HG03575 (cell line): ENCODE measurements at regions not wholly inside any gene's neighbourhood (a gene's known extent, or its start where the extent isn't known, plus 50 kb on each side); places are given as distances from the start of the nearest gene placed in this dataset.
"Not testable (repeated sequence)": the region's sequence is repeated elsewhere in the genome, so short reads cannot be mapped to it uniquely, and the experiment has no call there.

ENCODE experiments used
- ATAC-seq: cut with Tn5 transposase; IDR thresholded peaks from one replicate; pipeline ENCODE4 v1.9.1; 2021; ENCODE audit not compliant: unreplicated experiment, insufficient number of reproducible peaks, low FRiP score; ENCODE audit errors: extremely low read depth

- ATAC-seq, result no peak
Measured at GRCh38 chr14:71232506-71232905, 325.2 kb downstream of the PCNX1 start.

- ATAC-seq, result no peak
Measured at GRCh38 chr14:71235875-71236274, 328.6 kb downstream of the PCNX1 start.

GRCh38 chr14:71236487-71236886 lies 329.2 kb downstream of the PCNX1 start:
- ATAC-seq, result no peak

GRCh38 chr14:71237556-71237955 lies 330.3 kb downstream of the PCNX1 start:
- ATAC-seq, result no peak

- no peak for ATAC-seq
Measured at GRCh38 chr14:71238835-71239234, 331.6 kb downstream of the PCNX1 start.

DNA sequence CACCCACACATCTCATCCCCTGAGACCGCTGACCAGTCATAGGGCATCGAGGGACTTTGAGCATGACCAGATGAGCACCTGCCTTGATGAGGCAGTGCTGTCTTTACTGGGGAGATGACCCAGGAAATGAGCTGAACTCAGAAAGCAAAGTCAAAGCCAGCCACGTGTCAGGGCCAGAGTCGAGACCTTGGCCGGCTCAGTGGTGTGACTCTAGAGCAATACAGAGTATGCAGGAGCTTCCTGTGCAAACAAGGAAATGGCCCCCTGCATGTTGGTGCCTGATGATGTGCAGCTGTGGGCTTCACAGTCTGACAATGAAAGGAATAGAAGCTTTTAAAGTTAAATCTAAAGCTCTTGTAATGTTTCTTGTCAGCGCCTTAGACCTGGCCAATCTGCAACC lies 332.9 kb downstream of the PCNX1 start:
- ATAC-seq, result no peak

- no peak for ATAC-seq
Measured at GRCh38 chr14:71240866-71241520, 333.7 kb downstream of the PCNX1 start.

DNA sequence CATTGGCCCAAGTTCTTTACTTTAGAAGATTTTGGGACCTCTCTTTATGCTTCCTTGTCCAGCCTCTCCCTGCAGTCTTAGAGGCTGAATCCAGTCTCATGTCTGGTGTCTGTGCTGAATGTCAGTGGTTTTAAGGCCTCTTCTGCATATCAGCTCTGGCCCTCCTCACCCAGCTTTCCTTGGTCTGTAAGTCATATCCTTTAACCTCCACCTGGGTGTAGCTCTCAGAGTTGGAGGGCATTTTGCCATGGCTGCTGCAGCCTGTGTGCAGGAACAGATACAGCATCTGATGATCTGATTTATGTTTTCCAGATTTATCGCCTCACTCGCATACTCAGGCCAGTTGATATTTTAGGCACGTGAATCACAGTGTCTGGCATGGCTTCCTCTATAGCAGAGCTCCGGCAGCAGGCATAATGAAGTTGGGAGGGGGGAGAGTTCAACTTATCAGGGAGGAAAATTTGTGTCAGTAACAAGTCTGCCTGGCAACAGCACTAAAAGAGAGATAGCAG lies 335.0 kb downstream of the PCNX1 start:
- ATAC-seq, result no peak

- no peak for ATAC-seq
Measured at GRCh38 chr14:71243697-71244096, 336.4 kb downstream of the PCNX1 start.

- ATAC-seq, result no peak
Measured at GRCh38 chr14:71244341-71244740, 337.1 kb downstream of the PCNX1 start.

DNA sequence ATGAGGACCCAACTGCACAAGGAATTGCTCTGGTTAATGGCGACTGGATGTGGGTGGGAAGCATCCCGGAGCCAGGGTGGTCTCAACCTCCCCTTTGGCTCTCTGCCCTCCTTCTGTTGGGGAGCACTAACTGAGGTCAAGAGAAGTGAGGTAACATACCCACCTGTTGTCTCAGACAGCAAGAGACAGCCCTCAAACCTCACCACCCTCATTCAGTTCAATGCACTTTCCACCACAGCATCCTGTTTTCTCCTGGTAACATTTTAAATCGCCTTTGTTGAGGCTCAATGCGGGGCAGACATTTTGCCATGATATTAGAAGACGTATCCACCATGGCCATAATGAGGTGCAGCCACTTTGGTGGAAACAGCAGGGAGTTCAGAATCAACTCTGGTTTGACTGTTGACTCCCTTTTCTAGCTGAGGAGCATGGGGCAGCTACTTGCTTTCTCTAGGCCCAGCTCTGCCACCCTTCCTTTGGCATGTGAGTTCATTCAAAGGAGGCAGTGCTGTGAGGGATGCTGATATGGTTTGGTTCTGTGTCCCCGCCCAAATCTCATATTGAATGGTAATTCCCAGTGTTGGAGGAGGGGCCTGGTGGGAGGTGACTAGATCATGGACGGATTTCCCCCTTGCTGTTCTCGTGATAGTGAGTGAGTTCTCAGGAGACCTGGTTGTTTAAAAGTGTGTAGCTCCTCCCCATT lies 338.6 kb downstream of the PCNX1 start:
- ATAC-seq, result no peak

DNA sequence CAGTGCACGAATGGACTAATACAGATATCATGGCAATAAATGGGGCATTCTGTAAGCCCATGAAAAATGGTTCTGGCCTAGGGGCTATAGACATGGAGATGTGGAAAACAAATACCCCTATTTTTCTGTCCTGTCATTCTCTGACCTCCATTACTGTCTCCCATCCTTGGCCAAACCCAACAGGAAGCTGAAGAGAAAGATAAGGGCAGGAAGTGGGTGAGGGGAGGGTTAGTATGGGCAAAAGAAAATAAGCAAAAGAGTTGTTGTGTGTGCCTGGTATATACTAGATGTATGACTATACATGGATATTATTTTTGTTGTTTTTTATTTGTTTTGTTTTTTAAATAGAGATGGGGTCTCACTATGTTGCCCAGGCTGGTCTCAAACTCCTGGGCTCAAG lies 339.3 kb downstream of the PCNX1 start:
- no peak for ATAC-seq

DNA sequence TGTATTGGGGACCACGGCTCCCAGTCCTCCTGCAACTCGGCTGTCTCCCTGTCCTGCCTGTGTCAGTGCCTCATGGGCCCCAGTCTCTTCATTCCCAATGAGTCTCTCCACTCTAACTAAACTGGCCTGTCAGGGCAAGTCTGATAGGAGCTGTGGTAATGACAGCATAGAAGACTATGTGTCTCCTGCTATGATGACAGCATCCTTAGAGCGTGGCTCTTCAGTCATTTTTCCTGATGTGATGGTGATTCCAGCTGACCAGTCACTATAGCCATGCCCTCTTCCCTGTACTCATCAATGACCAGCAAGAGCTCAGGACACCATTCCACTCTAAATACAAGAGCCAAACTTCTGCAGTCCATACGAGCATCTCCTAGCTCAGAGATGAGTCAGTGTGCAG lies 339.8 kb downstream of the PCNX1 start:
- ATAC-seq, result no peak

GRCh38 chr14:71248194-71248593 lies 340.9 kb downstream of the PCNX1 start:
- no peak for ATAC-seq

- ATAC-seq, result no peak
Measured at GRCh38 chr14:71250347-71250746, 343.1 kb downstream of the PCNX1 start.

DNA sequence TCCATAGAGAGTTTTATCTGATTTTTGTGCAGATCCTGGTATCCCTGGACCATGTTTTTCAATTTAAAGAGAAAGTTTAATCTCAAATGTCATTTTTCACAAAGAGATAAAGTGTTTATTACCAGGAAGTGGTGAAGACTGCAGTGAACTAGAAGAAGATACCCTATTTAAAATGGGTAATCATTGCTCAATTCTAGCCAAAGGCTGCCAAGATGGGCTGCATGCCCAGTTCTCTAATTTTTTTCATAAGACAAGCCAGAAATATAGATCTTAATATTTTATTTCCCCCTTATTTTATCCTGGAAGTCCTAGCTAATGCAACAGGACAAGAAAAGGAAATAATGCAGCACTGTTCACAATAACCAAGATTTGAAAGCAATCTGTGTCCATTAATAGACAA lies 343.5 kb downstream of the PCNX1 start:
- ATAC-seq, result no peak

DNA sequence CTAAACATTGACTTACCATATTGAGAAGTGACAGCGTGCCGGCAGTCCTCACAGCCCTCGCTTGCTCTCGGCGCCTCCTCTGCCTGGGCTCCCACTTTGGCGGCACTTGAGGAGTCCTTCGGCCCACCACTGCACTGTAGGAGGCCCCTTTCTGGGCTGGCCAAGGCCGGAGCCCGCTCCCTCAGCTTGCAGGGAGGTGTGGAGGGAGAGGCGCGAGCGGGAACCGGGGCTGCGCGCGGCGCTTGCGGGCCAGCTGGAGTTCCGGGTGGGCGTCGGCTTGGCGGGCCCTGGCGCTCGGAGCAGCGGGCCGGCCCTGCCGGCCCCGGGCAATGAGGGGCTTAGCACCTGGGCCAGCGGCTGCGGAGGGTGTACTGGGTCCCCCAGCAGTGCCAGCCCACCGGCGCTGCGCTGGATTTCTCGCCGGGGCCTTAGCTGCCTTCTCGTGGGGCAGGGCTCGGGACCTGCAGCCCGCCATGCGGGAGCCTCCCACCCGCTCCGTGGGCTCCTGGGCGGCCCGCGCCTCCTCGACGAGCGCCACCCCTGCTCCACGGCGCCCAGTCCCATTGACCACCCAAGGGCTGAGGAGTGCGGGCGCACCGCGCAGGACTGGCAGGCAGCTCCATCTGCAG lies 346.9 kb downstream of the PCNX1 start:
- not testable (repeated sequence) for ATAC-seq

DNA sequence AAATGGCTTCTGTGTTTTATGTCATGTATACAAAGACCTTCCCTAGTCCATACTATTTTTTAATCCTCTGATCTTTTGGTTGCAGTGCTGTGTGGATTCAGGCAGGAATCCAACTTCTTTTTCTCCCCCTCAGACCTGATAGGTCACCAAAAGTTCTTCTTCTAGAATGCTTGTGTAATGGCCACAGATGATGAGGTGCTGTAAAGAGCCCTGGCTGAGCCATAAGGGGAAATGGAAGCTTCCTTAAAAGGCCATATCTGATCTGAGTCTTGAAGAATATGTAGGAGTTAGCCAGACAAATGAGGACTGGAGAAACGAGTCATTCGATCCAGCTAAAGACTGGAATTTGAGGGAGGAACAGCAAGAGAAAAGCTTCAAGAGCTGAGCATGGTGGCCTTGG lies 353.9 kb downstream of the PCNX1 start:
- no peak for ATAC-seq

DNA sequence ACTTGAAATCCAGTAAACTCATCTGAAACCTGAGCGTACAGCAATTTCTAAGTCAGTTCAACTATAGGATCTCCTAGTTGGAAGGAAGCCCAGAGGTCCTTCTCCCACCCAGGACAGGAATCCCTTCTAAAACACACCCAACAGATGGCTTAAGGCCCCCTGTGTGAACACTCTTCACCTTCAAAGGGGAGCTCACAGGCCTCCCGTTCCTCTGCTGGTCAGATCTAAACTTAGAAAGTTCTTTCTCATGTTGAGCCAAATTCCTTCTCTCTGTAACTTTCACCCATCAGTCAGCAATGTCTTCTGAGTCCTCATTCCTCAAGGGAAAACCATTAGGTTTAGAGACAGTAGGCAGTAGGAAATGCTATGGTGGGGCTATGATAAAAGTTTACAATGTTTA lies 355.2 kb downstream of the PCNX1 start:
- ATAC-seq, result no peak

DNA sequence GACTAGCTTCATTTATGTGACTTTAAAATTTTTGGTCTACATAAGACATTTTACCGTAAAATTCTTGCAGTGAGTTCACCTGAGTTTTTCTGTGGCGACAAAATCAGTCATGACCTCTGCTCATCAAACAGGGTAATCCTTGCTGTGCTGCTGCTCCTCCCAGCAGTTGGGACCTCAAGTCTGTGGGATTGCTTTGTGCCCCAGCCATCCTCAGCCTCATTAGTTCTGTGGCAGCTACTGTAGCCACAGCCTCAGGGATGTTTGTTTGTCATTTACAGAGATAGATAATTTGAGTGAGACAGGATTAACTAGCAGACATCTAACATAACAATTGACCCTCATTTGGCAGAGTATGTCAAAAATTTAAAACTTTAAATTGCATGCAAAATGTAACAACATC lies 357.0 kb downstream of the PCNX1 start:
- ATAC-seq, result no peak
